Pancreas (tissue), 10 donors: ENCODE measurements at regions not wholly inside any gene's neighbourhood (a gene's known extent, or its start where the extent isn't known, plus 50 kb on each side); places are given as distances from the start of the nearest gene placed in this dataset.

Experiments used
- ATAC-seq, 4 donors: fragments of 200-7000 bp; cut with Tn5 transposase; one replicate each; pipeline versions ENCODE4 v1.8.0 to v1.9.1; 2020; ENCODE audit warnings: mild to moderate bottlenecking in 4 of 4, moderate library complexity in 4 of 4
- DNase-seq, 6 donors: peaks; one replicate each; pipeline ENCODE4 v3.0.0-alpha.2; 2020
- FAIRE-seq: peaks from 2 replicates; lab custom pipeline; 2012; peaks lifted over from hg19 to GRCh38; lab: Jason Lieb, UNC
- H3K27ac ChIP-seq, 4 donors: fragments of 200-600 bp; sonication (generic); 1 replicate in 3 of 4; 2 replicates in 1 of 4; pipeline versions ENCODE4 v1.5.0 to v1.8.0; 2020
- H3K27me3 ChIP-seq, 4 donors: fragments of 200-600 bp; one replicate each; pipeline ENCODE4 v1.8.0; 2021
- H3K36me3 ChIP-seq, 3 donors: fragments of 200-600 bp; sonication (generic) in 1 of 3; one replicate each; pipeline versions ENCODE4 v1.5.0 to v1.8.0; 2020 to 2021
- H3K4me1 ChIP-seq, 3 donors: fragments of 200-600 bp; one replicate each; pipeline ENCODE4 v1.8.0; 2021
- H3K4me3 ChIP-seq, 4 donors: fragments of 200-600 bp; sonication (generic) in 2 of 4; one replicate each; pipeline versions ENCODE4 v1.5.0 to v1.8.0; 2020 to 2021
- H3K9me3 ChIP-seq, 4 donors: fragments of 200-600 bp; one replicate each; pipeline ENCODE4 v1.8.0; 2021
- WGBS, 2 donors: extraction: QIAGEN DNeasy Blood & Tissue Kit; methylation state at CpG; one replicate each; pipeline ENCODE4 v1.1.7; 2013; 5-methylcytosine and 5-hydroxymethylcytosine counted together
- intact Hi-C, 3 donors: fragments of 100-400 bp; cut with DNase I; formaldehyde crosslinking; loops; one replicate each; pipeline versions ENCODE4 v1.11.1 to v1.14.2; 2022
- TF ChIP-seq, protein P1 (sequence below), 4 donors: fragments of 200-600 bp; sonication (generic) in 3 of 4; IDR thresholded peaks; one replicate each; pipeline versions ENCODE4 v1.5.0 to v1.8.0; 2021; ENCODE audit warnings: antibody characterized with exemption in 4 of 4
- donor health status: healthy with polysubstance abuse.
- donor health status: DM: no; HTN: no; CAD: no; lungs with moderate emphysema.
- donor health status: DM: no; HTN: no; CAD: no.
- donor health status: control.
- donor health status: control.
- donor health status: Bipolar disorder and iron deficiency.
- donor health status: DM: yes; HTN: yes; CAD: no.
- donor health status: DM: no; HTN: no; CAD: no.
- donor health status: DM: no; HTN: no; CAD: no.
- donor health status: DM: yes; HTN: yes; CAD: no.

DNA sequence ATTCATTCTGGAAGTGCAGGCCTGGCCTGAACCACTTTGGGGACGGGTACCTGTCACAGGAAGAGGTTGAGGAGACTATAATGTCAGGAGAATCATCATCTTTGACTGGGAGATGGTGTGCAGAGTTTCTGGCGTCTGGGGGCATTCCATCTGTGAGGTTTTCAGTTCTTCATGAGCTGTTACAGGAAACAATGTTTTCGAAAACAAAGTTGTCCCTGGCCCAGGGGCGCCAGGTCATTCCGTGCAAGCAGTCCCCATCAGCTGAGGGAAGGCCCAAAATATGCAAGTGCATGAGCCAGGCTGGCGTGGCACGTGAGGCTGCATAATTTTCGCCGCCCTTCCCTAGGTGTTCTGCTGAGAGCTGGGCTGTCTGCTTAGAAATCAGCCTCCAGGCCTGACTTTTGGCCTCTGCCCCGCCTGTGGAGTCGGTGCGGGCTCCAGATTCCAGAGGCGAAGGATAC lies 68.4 kb upstream of the ATP5PO start:
- intact Hi-C loops: no loop called here
- TF ChIP-seq, protein P1, sequence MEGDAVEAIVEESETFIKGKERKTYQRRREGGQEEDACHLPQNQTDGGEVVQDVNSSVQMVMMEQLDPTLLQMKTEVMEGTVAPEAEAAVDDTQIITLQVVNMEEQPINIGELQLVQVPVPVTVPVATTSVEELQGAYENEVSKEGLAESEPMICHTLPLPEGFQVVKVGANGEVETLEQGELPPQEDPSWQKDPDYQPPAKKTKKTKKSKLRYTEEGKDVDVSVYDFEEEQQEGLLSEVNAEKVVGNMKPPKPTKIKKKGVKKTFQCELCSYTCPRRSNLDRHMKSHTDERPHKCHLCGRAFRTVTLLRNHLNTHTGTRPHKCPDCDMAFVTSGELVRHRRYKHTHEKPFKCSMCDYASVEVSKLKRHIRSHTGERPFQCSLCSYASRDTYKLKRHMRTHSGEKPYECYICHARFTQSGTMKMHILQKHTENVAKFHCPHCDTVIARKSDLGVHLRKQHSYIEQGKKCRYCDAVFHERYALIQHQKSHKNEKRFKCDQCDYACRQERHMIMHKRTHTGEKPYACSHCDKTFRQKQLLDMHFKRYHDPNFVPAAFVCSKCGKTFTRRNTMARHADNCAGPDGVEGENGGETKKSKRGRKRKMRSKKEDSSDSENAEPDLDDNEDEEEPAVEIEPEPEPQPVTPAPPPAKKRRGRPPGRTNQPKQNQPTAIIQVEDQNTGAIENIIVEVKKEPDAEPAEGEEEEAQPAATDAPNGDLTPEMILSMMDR (IDR thresholded peaks at IDR 0.05): no peak
- no peak overlapping the region for H3K27ac ChIP-seq
- ATAC-seq (no peak), DNase-seq (no peak), FAIRE-seq (no peak)
- no peak overlapping the region for H3K4me3 ChIP-seq
- no peaks in the 10 kb centered on the region for H3K27me3 ChIP-seq
- H3K36me3 ChIP-seq: no peaks in the 10 kb centered on the region
- H3K4me1 ChIP-seq: no peaks in the 10 kb centered on the region
- WGBS, 2 donors: 81 to 87% methylated on average over 13 of the region's 13 CpGs
- H3K9me3 ChIP-seq: no peaks in the 10 kb centered on the region

DNA sequence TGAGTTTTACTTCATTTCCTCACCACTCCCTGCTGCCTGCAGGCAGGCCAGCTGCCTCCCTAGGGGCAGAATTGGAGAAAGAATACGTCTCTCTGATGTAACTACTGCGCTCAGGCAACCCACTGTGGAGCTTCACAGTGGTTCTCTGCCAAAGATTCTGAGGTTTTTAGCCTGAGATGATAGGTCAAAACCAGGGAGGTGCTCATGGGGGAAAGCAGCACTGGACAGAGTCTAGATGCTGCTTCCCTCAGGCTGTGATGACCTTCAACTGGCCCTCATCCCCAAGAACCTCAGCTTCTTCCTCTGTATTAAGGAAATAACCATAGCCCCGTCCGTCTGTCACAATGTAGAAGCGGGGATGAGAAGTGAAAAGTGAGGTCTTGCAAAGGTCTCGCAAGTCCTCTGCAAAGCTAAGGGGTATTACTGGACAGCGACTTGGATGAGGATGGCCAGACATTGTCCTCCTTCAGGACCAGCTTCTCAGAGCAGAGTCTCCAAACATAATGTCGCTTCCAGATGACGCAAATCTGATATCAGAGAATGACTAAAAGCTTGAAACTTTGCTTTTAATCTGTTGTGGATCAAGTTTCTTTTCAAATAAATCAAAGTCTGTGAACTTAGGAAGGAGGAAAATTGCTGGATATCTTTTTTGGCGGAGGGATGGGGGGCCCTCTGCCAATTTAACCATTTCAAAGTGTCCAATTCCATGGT lies 65.9 kb upstream of the ATP5PO start:
- Histone ChIP-seq H3K4me3 (no peak overlapping the region), H3K9me3 (no peaks in the 10 kb centered on the region), H3K36me3 (no peaks in the 10 kb centered on the region), H3K27me3 (no peaks in the 10 kb centered on the region), H3K27ac (no peak overlapping the region), H3K4me1 (no peaks in the 10 kb centered on the region)
- WGBS, 2 donors: 68 to 75% methylated on average over 10 of the region's 10 CpGs
- DNase-seq: no peak
- ATAC-seq: peak in 1 of 4 donors; percentile 33
- no peak for FAIRE-seq
- TF ChIP-seq, protein P1 (IDR thresholded peaks at IDR 0.05): no peak
- intact Hi-C loops: no loop called here

DNA sequence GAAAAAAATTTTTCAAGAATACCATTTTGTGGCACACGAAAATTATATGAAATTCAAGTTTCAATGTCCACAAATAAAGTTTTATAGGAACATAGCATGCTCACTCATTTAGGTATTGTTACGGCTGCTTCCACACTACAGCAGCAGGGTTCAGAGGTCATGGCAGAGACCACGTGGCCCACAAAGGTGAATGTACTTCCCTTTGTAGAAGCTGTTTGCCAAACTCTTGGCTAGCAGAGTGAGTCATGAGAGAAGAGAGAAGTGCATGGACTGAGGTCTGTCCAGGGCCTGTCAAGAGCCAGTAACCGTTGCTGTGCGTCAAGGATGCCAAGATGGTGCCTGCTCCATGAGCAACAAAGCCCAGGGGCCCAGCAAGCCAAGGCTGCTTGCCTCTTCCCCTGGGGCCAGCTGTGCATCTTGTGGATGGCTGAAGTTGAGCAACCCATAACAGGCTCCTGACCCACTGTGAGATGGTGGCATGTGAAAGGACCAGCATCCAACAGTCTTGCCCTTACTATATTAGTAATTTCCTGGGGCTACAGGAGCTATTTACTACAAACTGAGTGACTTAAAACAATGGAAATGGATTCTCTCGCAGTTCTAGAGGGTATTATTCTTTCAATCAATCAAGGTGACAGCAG lies 64.8 kb upstream of the ATP5PO start:
- no peak overlapping the region for H3K27ac ChIP-seq
- FAIRE-seq (no peak), DNase-seq (no peak), ATAC-seq (no peak)
- no peaks in the 10 kb centered on the region for H3K4me1 ChIP-seq
- intact Hi-C loops: no loop called here
- H3K9me3 ChIP-seq: no peaks in the 10 kb centered on the region
- H3K4me3 ChIP-seq: no peak overlapping the region
- no peaks in the 10 kb centered on the region for H3K36me3 ChIP-seq
- H3K27me3 ChIP-seq: no peaks in the 10 kb centered on the region
- TF ChIP-seq, protein P1 (IDR thresholded peaks at IDR 0.05): no peak
- 67 to 69% methylated on average over 6 of the region's 6 CpGs for WGBS, 2 donors

DNA sequence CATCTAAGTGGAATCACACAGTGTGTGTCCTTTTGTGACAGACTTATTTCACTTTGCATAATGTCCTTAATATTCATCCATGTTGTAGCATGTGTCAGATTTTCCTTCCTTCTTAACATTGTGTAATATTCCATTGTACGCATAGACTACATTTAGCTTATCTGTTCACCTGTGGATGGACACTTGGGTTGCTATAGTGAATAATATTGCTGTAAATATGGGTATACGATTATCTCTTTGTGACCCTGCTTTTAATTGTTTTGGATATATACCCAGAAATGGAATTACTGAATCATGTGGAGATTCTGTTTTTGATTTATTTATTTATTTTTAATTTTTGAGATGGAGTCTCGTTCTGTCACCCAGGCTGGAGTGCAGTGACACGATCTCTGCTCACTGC lies 63.0 kb upstream of the ATP5PO start:
- H3K27me3 ChIP-seq: no peaks in the 10 kb centered on the region
- no peaks in the 10 kb centered on the region for H3K36me3 ChIP-seq
- FAIRE-seq: no peak
- H3K4me3 ChIP-seq: no peak overlapping the region
- no peak for DNase-seq
- H3K27ac ChIP-seq: no peak overlapping the region
- TF ChIP-seq, protein P1 (IDR thresholded peaks at IDR 0.05): no peak
- intact Hi-C loops: no loop called here
- ATAC-seq: no peak
- no peaks in the 10 kb centered on the region for H3K4me1 ChIP-seq
- H3K9me3 ChIP-seq: no peaks in the 10 kb centered on the region
- WGBS, 2 donors: 73 to 81% methylated on average over 4 of the region's 4 CpGs
